WTC11 (cell line): ENCODE measurements at regions not wholly inside any gene's neighbourhood (a gene's known extent, or its start where the extent isn't known, plus 50 kb on each side); places are given as distances from the start of the nearest gene placed in this dataset.
A peak's percentile ranks its signal among the peaks of the same experiment; 100 is the strongest.

ENCODE experiments used
- ATAC-seq: fragments of 200-7000 bp; cut with Tn5 transposase; 2 replicates; pipeline ENCODE4 v1.10.0; 2021; ENCODE audit warnings: mild to moderate bottlenecking, moderate library complexity
- CTCF ChIA-PET: fragments of 300-600 bp; sonication (Branson Sonifier 250); formaldehyde crosslinking; loops from one replicate; lab custom pipeline; 2021; ENCODE audit warnings: antibody characterized with exemption; lab: Charles Lee
- POLR2A ChIA-PET: fragments of 350-600 bp; sonication (Branson Sonifier 250); formaldehyde crosslinking; loops from one replicate; lab custom pipeline; 2021; ENCODE audit warnings: antibody characterized with exemption; lab: Charles Lee
- DNase-seq: peaks from one replicate; pipeline ENCODE4 v3.0.0; 2021; ENCODE audit warnings: low spot score
- H3K27ac Mint-ChIP-seq: 2 replicates; pipeline ENCODE4 v1.8.0; 2021; ENCODE audit warnings: mixed read lengths
- H3K27me3 Mint-ChIP-seq: 2 replicates; pipeline ENCODE4 v1.8.0; 2021; ENCODE audit warnings: low read depth, mild to moderate bottlenecking, moderate library complexity, mixed read lengths
- H3K36me3 Mint-ChIP-seq: 2 replicates; pipeline ENCODE4 v1.8.0; 2021; ENCODE audit warnings: mixed read lengths
- H3K4me1 Mint-ChIP-seq: 2 replicates; pipeline ENCODE4 v1.8.0; 2022; ENCODE audit warnings: mixed read lengths
- H3K4me3 Mint-ChIP-seq: 2 replicates; pipeline ENCODE4 v1.8.0; 2021; ENCODE audit warnings: mild to moderate bottlenecking, moderate library complexity, mixed read lengths
- H3K9me3 Mint-ChIP-seq: 2 replicates; pipeline ENCODE4 v1.8.0; 2021; ENCODE audit warnings: mixed read lengths
- CREM ChIP-seq: sonication (generic); formaldehyde crosslinking; IDR thresholded peaks from 2 replicates; pipeline ENCODE4 v1.8.1; 2022; ENCODE audit warnings: mild to moderate bottlenecking, missing genetic modification reagents, moderate library complexity
- E2F4 ChIP-seq: sonication (generic); formaldehyde crosslinking; IDR thresholded peaks from 2 replicates; pipeline ENCODE4 v1.8.1; 2022; ENCODE audit warnings: low read depth, mild to moderate bottlenecking, moderate library complexity, missing genetic modification reagents, borderline replicate concordance
- FOXJ3 ChIP-seq: sonication (generic); formaldehyde crosslinking; IDR thresholded peaks from 2 replicates; pipeline ENCODE4 v1.9.0; 2021; ENCODE audit warnings: missing genetic modification reagents, mild to moderate bottlenecking, borderline replicate concordance
- FOXP1 ChIP-seq: sonication (generic); formaldehyde crosslinking; IDR thresholded peaks from 2 replicates; pipeline ENCODE4 v1.8.0; 2022; ENCODE audit warnings: missing genetic modification reagents, mild to moderate bottlenecking, moderate library complexity, borderline replicate concordance
- JAZF1 ChIP-seq: fragments of 250-450 bp; sonication (Bioruptor Pico); IDR thresholded peaks from 2 replicates; pipeline ENCODE4 v1.9.0; 2021; ENCODE audit warnings: moderate library complexity, mild to moderate bottlenecking, inconsistent platforms
- KAT7 ChIP-seq: sonication (generic); formaldehyde crosslinking; IDR thresholded peaks from 2 replicates; pipeline ENCODE4 v1.8.1; 2023; ENCODE audit warnings: missing genetic modification reagents, mild to moderate bottlenecking, borderline replicate concordance
- NR2C2 ChIP-seq: sonication (generic); formaldehyde crosslinking; IDR thresholded peaks from 2 replicates; pipeline ENCODE4 v1.8.0; 2022; ENCODE audit warnings: mild to moderate bottlenecking, missing genetic modification reagents
- RELA ChIP-seq: sonication (generic); formaldehyde crosslinking; IDR thresholded peaks from 2 replicates; pipeline ENCODE4 v1.8.1; 2022; ENCODE audit warnings: missing genetic modification reagents, mild to moderate bottlenecking, borderline replicate concordance
- SMAD3 ChIP-seq: sonication (generic); formaldehyde crosslinking; IDR thresholded peaks from 2 replicates; pipeline ENCODE4 v1.8.0; 2022; ENCODE audit warnings: missing genetic modification reagents, mild to moderate bottlenecking, borderline replicate concordance
- SOX15 ChIP-seq: fragments of 250-450 bp; sonication (Bioruptor Pico); IDR thresholded peaks from 2 replicates; pipeline ENCODE4 v1.9.0; 2021; ENCODE audit warnings: mild to moderate bottlenecking
- ZBTB21 ChIP-seq: sonication (generic); formaldehyde crosslinking; IDR thresholded peaks from 2 replicates; pipeline ENCODE4 v1.8.1; 2023; ENCODE audit warnings: mild to moderate bottlenecking, missing genetic modification reagents, borderline replicate concordance
- ZMAT4 ChIP-seq: fragments of 250-450 bp; sonication (Bioruptor Pico); IDR thresholded peaks from 2 replicates; pipeline ENCODE4 v1.9.0; 2021; ENCODE audit warnings: mild to moderate bottlenecking
- ZNF121 ChIP-seq: sonication (generic); formaldehyde crosslinking; IDR thresholded peaks from 2 replicates; pipeline ENCODE4 v1.8.0; 2023; ENCODE audit warnings: missing genetic modification reagents
- ZNF219 ChIP-seq: sonication (generic); formaldehyde crosslinking; IDR thresholded peaks from 2 replicates; pipeline ENCODE4 v1.8.0; 2023; ENCODE audit warnings: missing genetic modification reagents, mild to moderate bottlenecking, borderline replicate concordance
- ZNF512 ChIP-seq: sonication (generic); formaldehyde crosslinking; IDR thresholded peaks from 2 replicates; pipeline ENCODE4 v1.8.1; 2022; ENCODE audit warnings: missing genetic modification reagents, borderline replicate concordance
- TF ChIP-seq, protein P1 (sequence below): sonication (generic); formaldehyde crosslinking; IDR thresholded peaks from 2 replicates; pipeline ENCODE4 v1.8.1; 2023; ENCODE audit warnings: mild to moderate bottlenecking, missing genetic modification reagents, moderate library complexity
- TF ChIP-seq, protein P2 (sequence below): fragments of 250-450 bp; sonication (Bioruptor Pico); IDR thresholded peaks from 2 replicates; pipeline ENCODE4 v1.8.0; 2021; ENCODE audit warnings: mild to moderate bottlenecking
- TF ChIP-seq, protein P3 (sequence below): sonication (generic); formaldehyde crosslinking; IDR thresholded peaks from 2 replicates; pipeline ENCODE4 v1.8.0; 2023; ENCODE audit warnings: missing genetic modification reagents, mild to moderate bottlenecking, borderline replicate concordance

- H3K4me3 Mint-ChIP-seq = no peak overlapping the region
- POLR2A ChIA-PET = no interaction called here
- H3K36me3 Mint-ChIP-seq = peaks cover 32% of the 10 kb centered on the region
- peaks cover 43% of the 10 kb centered on the region for H3K9me3 Mint-ChIP-seq
- DNase-seq = no peak
- H3K27me3 Mint-ChIP-seq = peaks cover 4% of the 10 kb centered on the region; the same call in 1 of the 2 replicates
- CTCF ChIA-PET = no interaction called here
- peak; percentile 81 for ATAC-seq
- H3K4me1 Mint-ChIP-seq = peaks cover 23% of the 10 kb centered on the region
- H3K27ac Mint-ChIP-seq = peak overlapping the region; percentile 93
- TF ChIP-seq, protein P1, sequence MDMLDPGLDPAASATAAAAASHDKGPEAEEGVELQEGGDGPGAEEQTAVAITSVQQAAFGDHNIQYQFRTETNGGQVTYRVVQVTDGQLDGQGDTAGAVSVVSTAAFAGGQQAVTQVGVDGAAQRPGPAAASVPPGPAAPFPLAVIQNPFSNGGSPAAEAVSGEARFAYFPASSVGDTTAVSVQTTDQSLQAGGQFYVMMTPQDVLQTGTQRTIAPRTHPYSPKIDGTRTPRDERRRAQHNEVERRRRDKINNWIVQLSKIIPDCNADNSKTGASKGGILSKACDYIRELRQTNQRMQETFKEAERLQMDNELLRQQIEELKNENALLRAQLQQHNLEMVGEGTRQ (CRISPR knock-in tag) = 0 out of 2 replicates have a peak, but pooled peaks have one; percentile 18
- TF ChIP-seq, protein P2, sequence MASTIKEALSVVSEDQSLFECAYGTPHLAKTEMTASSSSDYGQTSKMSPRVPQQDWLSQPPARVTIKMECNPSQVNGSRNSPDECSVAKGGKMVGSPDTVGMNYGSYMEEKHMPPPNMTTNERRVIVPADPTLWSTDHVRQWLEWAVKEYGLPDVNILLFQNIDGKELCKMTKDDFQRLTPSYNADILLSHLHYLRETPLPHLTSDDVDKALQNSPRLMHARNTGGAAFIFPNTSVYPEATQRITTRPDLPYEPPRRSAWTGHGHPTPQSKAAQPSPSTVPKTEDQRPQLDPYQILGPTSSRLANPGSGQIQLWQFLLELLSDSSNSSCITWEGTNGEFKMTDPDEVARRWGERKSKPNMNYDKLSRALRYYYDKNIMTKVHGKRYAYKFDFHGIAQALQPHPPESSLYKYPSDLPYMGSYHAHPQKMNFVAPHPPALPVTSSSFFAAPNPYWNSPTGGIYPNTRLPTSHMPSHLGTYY (CRISPR knock-in tag) = no peak
Measured at GRCh38 chr6:86756640-86757229, 180.6 kb upstream of the HTR1E start.

DNA sequence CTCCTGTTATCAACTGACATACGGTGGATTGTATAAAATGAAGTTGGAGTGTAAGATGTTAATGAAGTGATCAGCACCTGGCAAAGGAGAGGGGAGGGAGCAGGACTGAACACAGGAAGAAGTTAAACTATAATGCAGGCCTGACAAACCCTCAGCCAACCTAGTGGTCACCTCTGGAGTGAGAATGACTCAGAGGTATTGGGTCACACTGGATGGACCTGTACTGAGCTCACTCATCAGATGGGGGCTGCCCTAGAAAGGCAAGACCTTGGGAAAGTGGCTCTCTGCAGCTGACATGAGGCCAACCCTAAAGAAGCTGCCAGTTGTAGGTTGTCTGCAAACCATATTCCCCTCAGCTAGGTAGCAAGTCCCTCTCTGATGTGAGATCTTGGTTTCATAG lies 193.3 kb upstream of the HTR1E start:
- H3K4me1 Mint-ChIP-seq = no peaks in the 10 kb centered on the region
- no peaks in the 10 kb centered on the region for H3K27me3 Mint-ChIP-seq
- no peak overlapping the region for H3K4me3 Mint-ChIP-seq
- no peaks in the 10 kb centered on the region for H3K36me3 Mint-ChIP-seq
- ChIA-PET POLR2A (no interaction called here), CTCF (no interaction called here)
- H3K9me3 Mint-ChIP-seq = peaks cover 20% of the 10 kb centered on the region
- no peak for ATAC-seq
- no peak for TF ChIP-seq ZNF219 (CRISPR knock-in tag)
- no peak for TF ChIP-seq ZNF512 (CRISPR knock-in tag)
- no peak for TF ChIP-seq NR2C2 (CRISPR knock-in tag)
- TF ChIP-seq FOXP1 = no peak
- TF ChIP-seq SOX15 (CRISPR knock-in tag) = no peak
- no peak for TF ChIP-seq RELA (CRISPR knock-in tag)
- TF ChIP-seq, protein P3, sequence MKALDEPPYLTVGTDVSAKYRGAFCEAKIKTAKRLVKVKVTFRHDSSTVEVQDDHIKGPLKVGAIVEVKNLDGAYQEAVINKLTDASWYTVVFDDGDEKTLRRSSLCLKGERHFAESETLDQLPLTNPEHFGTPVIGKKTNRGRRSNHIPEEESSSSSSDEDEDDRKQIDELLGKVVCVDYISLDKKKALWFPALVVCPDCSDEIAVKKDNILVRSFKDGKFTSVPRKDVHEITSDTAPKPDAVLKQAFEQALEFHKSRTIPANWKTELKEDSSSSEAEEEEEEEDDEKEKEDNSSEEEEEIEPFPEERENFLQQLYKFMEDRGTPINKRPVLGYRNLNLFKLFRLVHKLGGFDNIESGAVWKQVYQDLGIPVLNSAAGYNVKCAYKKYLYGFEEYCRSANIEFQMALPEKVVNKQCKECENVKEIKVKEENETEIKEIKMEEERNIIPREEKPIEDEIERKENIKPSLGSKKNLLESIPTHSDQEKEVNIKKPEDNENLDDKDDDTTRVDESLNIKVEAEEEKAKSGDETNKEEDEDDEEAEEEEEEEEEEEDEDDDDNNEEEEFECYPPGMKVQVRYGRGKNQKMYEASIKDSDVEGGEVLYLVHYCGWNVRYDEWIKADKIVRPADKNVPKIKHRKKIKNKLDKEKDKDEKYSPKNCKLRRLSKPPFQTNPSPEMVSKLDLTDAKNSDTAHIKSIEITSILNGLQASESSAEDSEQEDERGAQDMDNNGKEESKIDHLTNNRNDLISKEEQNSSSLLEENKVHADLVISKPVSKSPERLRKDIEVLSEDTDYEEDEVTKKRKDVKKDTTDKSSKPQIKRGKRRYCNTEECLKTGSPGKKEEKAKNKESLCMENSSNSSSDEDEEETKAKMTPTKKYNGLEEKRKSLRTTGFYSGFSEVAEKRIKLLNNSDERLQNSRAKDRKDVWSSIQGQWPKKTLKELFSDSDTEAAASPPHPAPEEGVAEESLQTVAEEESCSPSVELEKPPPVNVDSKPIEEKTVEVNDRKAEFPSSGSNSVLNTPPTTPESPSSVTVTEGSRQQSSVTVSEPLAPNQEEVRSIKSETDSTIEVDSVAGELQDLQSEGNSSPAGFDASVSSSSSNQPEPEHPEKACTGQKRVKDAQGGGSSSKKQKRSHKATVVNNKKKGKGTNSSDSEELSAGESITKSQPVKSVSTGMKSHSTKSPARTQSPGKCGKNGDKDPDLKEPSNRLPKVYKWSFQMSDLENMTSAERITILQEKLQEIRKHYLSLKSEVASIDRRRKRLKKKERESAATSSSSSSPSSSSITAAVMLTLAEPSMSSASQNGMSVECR (CRISPR knock-in tag) = no peak
- no peak for TF ChIP-seq JAZF1 (CRISPR knock-in tag)
- TF ChIP-seq, protein P1 (CRISPR knock-in tag) = no peak
- no peak for TF ChIP-seq ZNF121 (CRISPR knock-in tag)
- no peak for TF ChIP-seq ZBTB21 (CRISPR knock-in tag)
- TF ChIP-seq ZMAT4 (CRISPR knock-in tag) = no peak
- TF ChIP-seq SMAD3 (CRISPR knock-in tag) = no peak
- TF ChIP-seq KAT7 (CRISPR knock-in tag) = no peak
- no peak for TF ChIP-seq E2F4 (CRISPR knock-in tag)
- TF ChIP-seq CREM (CRISPR knock-in tag) = no peak
- no peak for TF ChIP-seq FOXJ3
- no peak overlapping the region for H3K27ac Mint-ChIP-seq
- no peak for DNase-seq
